H9 (cell line): ENCODE measurements at regions not wholly inside any gene's neighbourhood (a gene's known extent, or its start where the extent isn't known, plus 50 kb on each side); places are given as distances from the start of the nearest gene placed in this dataset.

Source experiments
- DNase-seq: peaks from one replicate; pipeline ENCODE4 v3.0.0-alpha.2; 2017
- H2AFZ ChIP-seq: one replicate; pipeline ENCODE4 v1.6.1; 2013; ENCODE audit warnings: mild to moderate bottlenecking, low read length, control low read depth, moderate library complexity
- H2AK5ac ChIP-seq: 2 replicates; pipeline ENCODE4 v1.6.1; 2013; ENCODE audit warnings: low read length, control low read depth, mixed read lengths; ENCODE audit not compliant: insufficient read length
- H2BK120ac ChIP-seq: one replicate; pipeline ENCODE4 v1.6.1; 2013; ENCODE audit warnings: low read depth, mild to moderate bottlenecking, low read length, control low read depth, inconsistent platforms; ENCODE audit not compliant: poor library complexity, severe bottlenecking
- H2BK12ac ChIP-seq: 2 replicates; pipeline ENCODE4 v1.6.1; 2013; ENCODE audit warnings: low read length, control low read depth, mixed read lengths, low read depth; ENCODE audit not compliant: insufficient read length
- H2BK15ac ChIP-seq: 2 replicates; pipeline ENCODE4 v1.6.1; 2013; ENCODE audit warnings: low read depth, low read length, control low read depth
- H2BK20ac ChIP-seq: one replicate; pipeline ENCODE4 v1.6.1; 2013; ENCODE audit warnings: low read depth, mild to moderate bottlenecking, low read length, control low read depth, inconsistent platforms; ENCODE audit not compliant: poor library complexity, severe bottlenecking
- H2BK5ac ChIP-seq: 2 replicates; pipeline ENCODE4 v1.6.1; 2013; ENCODE audit warnings: low read length, control low read depth, mixed read lengths; ENCODE audit not compliant: insufficient read length
- H3K14ac ChIP-seq: 2 replicates; pipeline ENCODE4 v1.6.1; 2013; ENCODE audit warnings: low read length, control low read depth; ENCODE audit not compliant: insufficient read depth
- H3K18ac ChIP-seq: 2 replicates; pipeline ENCODE4 v1.6.1; 2013; ENCODE audit warnings: low read depth, mild to moderate bottlenecking, mixed read lengths, low read length, control low read depth; ENCODE audit not compliant: insufficient read length
- H3K23ac ChIP-seq: 2 replicates; pipeline ENCODE4 v1.6.1; 2013; ENCODE audit warnings: low read length, control low read depth, mixed read lengths, low read depth; ENCODE audit not compliant: insufficient read length
- H3K23me2 ChIP-seq: 2 replicates; pipeline ENCODE4 v1.6.1; 2013; ENCODE audit warnings: low read depth, mild to moderate bottlenecking, mixed read lengths, low read length, control low read depth; ENCODE audit not compliant: insufficient read length, poor library complexity, severe bottlenecking
- H3K27ac ChIP-seq: 2 replicates; pipeline ENCODE4 v1.5.1; 2013; ENCODE audit warnings: low read length, control low read depth, mixed read lengths, low read depth; ENCODE audit not compliant: insufficient read length
- H3K27me3 ChIP-seq: 2 replicates; pipeline ENCODE4 v1.6.1; 2013; ENCODE audit warnings: low read length, control low read depth, inconsistent platforms; ENCODE audit not compliant: insufficient read depth
- H3K4ac ChIP-seq: 2 replicates; pipeline ENCODE4 v1.6.1; 2013; ENCODE audit warnings: low read depth, mild to moderate bottlenecking, control low read depth, inconsistent platforms, low read length, moderate library complexity
- H3K4me1 ChIP-seq: 2 replicates; pipeline ENCODE4 v1.6.1; 2013; ENCODE audit warnings: low read length, control low read depth, inconsistent platforms; ENCODE audit not compliant: insufficient read depth
- H3K4me2 ChIP-seq: 2 replicates; pipeline ENCODE4 v1.6.1; 2013; ENCODE audit warnings: low read length, control low read depth, mixed read lengths; ENCODE audit not compliant: insufficient read length, insufficient read depth
- H3K56ac ChIP-seq: 2 replicates; pipeline ENCODE4 v1.6.1; 2013; ENCODE audit warnings: low read depth, mild to moderate bottlenecking, mixed read lengths, low read length, control low read depth; ENCODE audit not compliant: insufficient read length
- H3K79me1 ChIP-seq: 2 replicates; pipeline ENCODE4 v1.6.1; 2013; ENCODE audit warnings: low read depth, mild to moderate bottlenecking, moderate library complexity, low read length, control low read depth, inconsistent platforms; ENCODE audit not compliant: insufficient read depth, poor library complexity, severe bottlenecking
- H3K79me2 ChIP-seq: 2 replicates; pipeline ENCODE4 v1.6.1; 2013; ENCODE audit warnings: low read length, control low read depth, inconsistent platforms; ENCODE audit not compliant: insufficient read depth
- H3K9ac ChIP-seq: 2 replicates; pipeline ENCODE4 v1.6.1; 2013; ENCODE audit warnings: low read length, control low read depth, mixed read lengths; ENCODE audit not compliant: insufficient read length; ENCODE audit errors: extremely low read depth
- H3K9me3 ChIP-seq: one replicate; pipeline ENCODE4 v1.6.1; 2013; ENCODE audit warnings: low read depth, low read length, inconsistent platforms; ENCODE audit not compliant: control insufficient read depth
- H3T11ph ChIP-seq: one replicate; pipeline ENCODE4 v1.6.1; 2013; ENCODE audit warnings: mild to moderate bottlenecking, low read length, control low read depth, inconsistent platforms
- H4K20me1 ChIP-seq: one replicate; pipeline ENCODE4 v1.6.1; 2013; ENCODE audit not compliant: control insufficient read depth, insufficient read length, insufficient read depth
- H4K5ac ChIP-seq: 2 replicates; pipeline ENCODE4 v1.6.1; 2013; ENCODE audit warnings: low read depth, mild to moderate bottlenecking, mixed read lengths, low read length, control low read depth; ENCODE audit not compliant: insufficient read length
- H4K8ac ChIP-seq: replicated peaks from 2 replicates; pipeline ENCODE4 v1.6.1; 2013; ENCODE audit warnings: low read length, control low read depth, mixed read lengths, low read depth; ENCODE audit not compliant: insufficient read length
- H4K91ac ChIP-seq: 2 replicates; pipeline ENCODE4 v1.6.1; 2013; ENCODE audit warnings: low read depth, mild to moderate bottlenecking, moderate library complexity, mixed read lengths, low read length, control low read depth; ENCODE audit not compliant: insufficient read length
- H3K27ac Mint-ChIP-seq, 3 experiments: 2 replicates in 2 of 3; 3 replicates in 1 of 3; pipeline ENCODE4 v1.8.0; 2020 to 2021; ENCODE audit warnings: mixed read lengths in 3 of 3, mild to moderate bottlenecking in 1 of 3, moderate library complexity in 1 of 3
- H3K27me3 Mint-ChIP-seq: 2 replicates; pipeline ENCODE4 v1.8.0; 2021; ENCODE audit warnings: low read depth, mild to moderate bottlenecking, moderate library complexity, mixed read lengths
- H3K36me3 Mint-ChIP-seq, 3 experiments: 2 replicates in 2 of 3; 3 replicates in 1 of 3; pipeline ENCODE4 v1.8.0; 2020 to 2021; ENCODE audit warnings: low read depth in 3 of 3, mixed read lengths in 3 of 3; ENCODE audit not compliant: insufficient read depth in 1 of 3
- H3K4me1 Mint-ChIP-seq, 2 experiments: 2 replicates each; pipeline ENCODE4 v1.8.0; 2020; ENCODE audit warnings: mixed read lengths in 2 of 2
- H3K4me3 Mint-ChIP-seq, 2 experiments: 2 replicates in 1 of 2; 3 replicates in 1 of 2; pipeline ENCODE4 v1.8.0; 2020 to 2021; ENCODE audit warnings: mild to moderate bottlenecking in 2 of 2, mixed read lengths in 2 of 2, moderate library complexity in 1 of 2
- H3K9me3 Mint-ChIP-seq, 2 experiments: 2 replicates in 1 of 2; 3 replicates in 1 of 2; pipeline ENCODE4 v1.8.0; 2020; ENCODE audit warnings: mild to moderate bottlenecking in 2 of 2, mixed read lengths in 2 of 2, moderate library complexity in 1 of 2
- CTCF ChIP-seq: fragments of 200-600 bp; sonication (generic); conservative IDR thresholded peaks from 3 replicates; pipeline ENCODE4 v1.8.0; 2021; ENCODE audit warnings: antibody characterized with exemption, mild to moderate bottlenecking
- WGBS: extraction: QIAGEN DNeasy Blood & Tissue Kit; methylation state at CpG from one replicate; pipeline ENCODE4 v1.1.7; 2013; ENCODE audit warnings: missing lambda C conversion rate, low lambda C conversion rate, mixed read lengths; ENCODE audit not compliant: insufficient read length; ENCODE audit errors: extremely low coverage; 5-methylcytosine and 5-hydroxymethylcytosine counted together

- Histone ChIP-seq H3T11ph (no peak overlapping the region), H3K9me3 (no peaks in the 10 kb centered on the region), H3K27ac (no peak overlapping the region), H2BK20ac (no peak overlapping the region), H3K79me1 (no peaks in the 10 kb centered on the region), H3K14ac (no peak overlapping the region), H2BK12ac (no peak overlapping the region), H3K79me2 (no peaks in the 10 kb centered on the region), H4K8ac (no peak overlapping the region), H3K23ac (no peak overlapping the region), H2AK5ac (no peak overlapping the region), H3K27me3 (no peaks in the 10 kb centered on the region), H3K18ac (no peak overlapping the region), H4K91ac (no peak overlapping the region), H2AFZ (no peak overlapping the region), H3K56ac (no peak overlapping the region), H3K9ac (no peak overlapping the region), H3K23me2 (no peaks in the 10 kb centered on the region), H3K4me2 (no peak overlapping the region), H4K5ac (no peak overlapping the region), H2BK15ac (no peak overlapping the region), H2BK5ac (no peak overlapping the region), H4K20me1 (no peaks in the 10 kb centered on the region), H3K4me1 (no peaks in the 10 kb centered on the region; the same call in 1 of the 2 replicates), H3K4ac (no peak overlapping the region), H2BK120ac (no peak overlapping the region)
- no peak for TF ChIP-seq CTCF
- Mint-ChIP-seq H3K27me3 (no peaks in the 10 kb centered on the region), H3K9me3 (no peaks in the 10 kb centered on the region), H3K4me1 (peaks cover 22 to 23% of the 10 kb centered on the region in 2 experiments), H3K4me3 (no peak overlapping the region), H3K36me3 (no peaks in the 10 kb centered on the region), H3K27ac (no peak overlapping the region)
- no CpG with 5 or more reads among the region's 6 CpGs for WGBS
- DNase-seq = no peak
Observed at GRCh38 chr3:65194047-65194714, 506.4 kb upstream of the ADAMTS9 start.
